ENCODE measurements at regions not wholly inside any gene's neighbourhood (a gene's known extent, or its start where the extent isn't known, plus 50 kb on each side); places are given as distances from the start of the nearest gene placed in this dataset.
"Not testable (repeated sequence)": the region's sequence is repeated elsewhere in the genome, so short reads cannot be mapped to it uniquely, and the experiment has no call there.

- no peak for DNase-seq
Observed at GRCh38 chr9:108070861-108071260, 581.3 kb upstream of the KLF4 start.

- no peak for DNase-seq
Observed at GRCh38 chr9:108069991-108070390, 580.4 kb upstream of the KLF4 start.

- no peak for DNase-seq
Observed at GRCh38 chr9:108062680-108063079, 573.1 kb upstream of the KLF4 start.

GRCh38 chr9:108060175-108060574 lies 570.6 kb upstream of the KLF4 start:
- no peak for DNase-seq

GRCh38 chr9:108058135-108058814 lies 568.7 kb upstream of the KLF4 start:
- DNase-seq = no peak

- no peak for DNase-seq
Observed at GRCh38 chr9:108057421-108058134, 568.0 kb upstream of the KLF4 start.

GRCh38 chr9:108056805-108057386 lies 567.3 kb upstream of the KLF4 start:
- no peak for DNase-seq

- DNase-seq = no peak
Observed at GRCh38 chr9:108056084-108056804, 566.7 kb upstream of the KLF4 start.

GRCh38 chr9:108054131-108054630 lies 564.6 kb upstream of the KLF4 start:
- DNase-seq = no peak

- peak; percentile 85 to 86 for DNase-seq
Observed at GRCh38 chr9:108053555-108054061, 564.0 kb upstream of the KLF4 start.

GRCh38 chr9:108052431-108053080 lies 563.0 kb upstream of the KLF4 start:
- DNase-seq = no peak

GRCh38 chr9:108050894-108051293 lies 561.3 kb upstream of the KLF4 start:
- no peak for DNase-seq

- DNase-seq = no peak
Observed at GRCh38 chr9:108049671-108050494, 560.3 kb upstream of the KLF4 start.

GRCh38 chr9:108049026-108049607 lies 559.5 kb upstream of the KLF4 start:
- DNase-seq = peak in 1 of 2 donors; percentile 42

- DNase-seq = no peak
Observed at GRCh38 chr9:108048406-108049025, 558.9 kb upstream of the KLF4 start.

GRCh38 chr9:108047777-108048176 lies 558.2 kb upstream of the KLF4 start:
- not testable (repeated sequence) for DNase-seq

GRCh38 chr9:108047264-108047663 lies 557.7 kb upstream of the KLF4 start:
- no peak for DNase-seq

GRCh38 chr9:108045851-108046250 lies 556.3 kb upstream of the KLF4 start:
- no peak for DNase-seq

GRCh38 chr9:108043585-108043984 lies 554.0 kb upstream of the KLF4 start:
- no peak for DNase-seq

- no peak for DNase-seq
Observed at GRCh38 chr9:108041551-108041950, 552.0 kb upstream of the KLF4 start.
